Gastroesophageal sphincter (tissue), 4 donors: ENCODE measurements at regions not wholly inside any gene's neighbourhood (a gene's known extent, or its start where the extent isn't known, plus 50 kb on each side); places are given as distances from the start of the nearest gene placed in this dataset.

Experiments used
- ATAC-seq: fragments of 150-250 bp; one replicate; pipeline ENCODE4 v1.9.1; 2016; ENCODE audit warnings: mild to moderate bottlenecking, moderate library complexity
- H3K27ac ChIP-seq, 4 donors: fragments of 200-600 bp; sonication (generic) in 3 of 4; 1 replicate in 3 of 4; 2 replicates in 1 of 4; pipeline ENCODE4 v1.5.1; 2016 to 2019
- H3K27me3 ChIP-seq: fragments of 200-600 bp; sonication (generic); one replicate; pipeline ENCODE4 v1.5.1; 2019
- H3K36me3 ChIP-seq, 2 donors: fragments of 200-600 bp; sonication (generic); one replicate each; pipeline ENCODE4 v1.5.1; 2019; ENCODE audit warnings: control low read depth in 1 of 2
- H3K4me1 ChIP-seq, 3 donors: fragments of 200-600 bp; sonication (generic); 1 replicate in 2 of 3; 2 replicates in 1 of 3; pipeline ENCODE4 v1.5.1; 2016 to 2019; ENCODE audit warnings: control low read depth in 2 of 3
- H3K4me3 ChIP-seq, 2 donors: fragments of 200-600 bp; sonication (generic); one replicate each; pipeline ENCODE4 v1.5.1; 2019; ENCODE audit warnings: mild to moderate bottlenecking in 1 of 2, moderate library complexity in 1 of 2
- H3K9me3 ChIP-seq, 3 donors: fragments of 200-600 bp; sonication (generic); one replicate each; pipeline ENCODE4 v1.5.1; 2017 to 2019; ENCODE audit warnings: control low read depth in 2 of 3
- CTCF ChIP-seq, 4 experiments: fragments of 200-600 bp in 2 of 4; fragments of 450-650 bp in 2 of 4; sonication (generic) in 1 of 4; IDR thresholded peaks; one replicate each; pipeline ENCODE4 v1.5.1; 2017 to 2019; ENCODE audit warnings: antibody characterized with exemption in 4 of 4, mild to moderate bottlenecking in 2 of 4, moderate library complexity in 2 of 4
- EP300 ChIP-seq: sonication (generic); formaldehyde crosslinking; IDR thresholded peaks from one replicate; pipeline ENCODE4 v1.6.1; 2017; ENCODE audit warnings: antibody characterized with exemption, mild to moderate bottlenecking
- POLR2A ChIP-seq, 2 donors: fragments of 450-650 bp; IDR thresholded peaks; one replicate each; pipeline ENCODE4 v1.6.1; 2017; ENCODE audit warnings: antibody characterized with exemption in 2 of 2, mild to moderate bottlenecking in 2 of 2, moderate library complexity in 1 of 2
- POLR2AphosphoS5 ChIP-seq: sonication (generic); formaldehyde crosslinking; IDR thresholded peaks from one replicate; pipeline ENCODE4 v1.6.1; 2017; ENCODE audit warnings: antibody characterized with exemption
- WGBS, 2 donors: methylation state at CpG; one replicate each; pipeline ENCODE4 v1.1.5; 2018; ENCODE audit warnings: low coverage in 1 of 2; 5-methylcytosine and 5-hydroxymethylcytosine counted together

GRCh38 chr5:78699552-78700153 lies 51.1 kb upstream of the LHFPL2 start:
- H3K27ac ChIP-seq = no peak overlapping the region
- no peaks in the 10 kb centered on the region for H3K9me3 ChIP-seq
- 69 to 89% methylated on average over 3 to 5 of the region's 6 CpGs for WGBS, 2 donors
- no peaks in the 10 kb centered on the region for H3K27me3 ChIP-seq
- no peak overlapping the region for H3K4me3 ChIP-seq
- no peak for ATAC-seq
- no peaks in the 10 kb centered on the region for H3K4me1 ChIP-seq
- H3K36me3 ChIP-seq = no peaks in the 10 kb centered on the region
- TF ChIP-seq CTCF (IDR thresholded peaks at IDR 0.05) (no peak), POLR2AphosphoS5 (no peak), EP300 (no peak), POLR2A (IDR thresholded peaks at IDR 0.05) (no peak)

- peak; percentile 91 for ATAC-seq
- H3K36me3 ChIP-seq = no peaks in the 10 kb centered on the region
- no peak for TF ChIP-seq POLR2AphosphoS5
- TF ChIP-seq EP300 = no peak
- H3K27me3 ChIP-seq = no peaks in the 10 kb centered on the region
- H3K27ac ChIP-seq = peak overlapping the region in 1 of 4 donors; percentile 26
- H3K4me3 ChIP-seq = no peak overlapping the region
- peaks cover 0 to 6% (median 0%) of the 10 kb centered on the region in 3 donors for H3K9me3 ChIP-seq
- no peaks in the 10 kb centered on the region for H3K4me1 ChIP-seq
- WGBS, 2 donors = 64% methylated on average over 3 of the region's 4 CpGs; no CpG with 5 or more reads in 1 of the 2 donors
Observed at GRCh38 chr5:78698191-78698791, 49.7 kb upstream of the LHFPL2 start.
